Caco-2 (cell line): ENCODE measurements at regions not wholly inside any gene's neighbourhood (a gene's known extent, or its start where the extent isn't known, plus 50 kb on each side); places are given as distances from the start of the nearest gene placed in this dataset.

ENCODE experiments used
- BruUV-seq: library from RNA; stranded (reverse); fragments of 400-500 nt; replicated peaks from 2 replicates; lab custom pipeline; 2021; lab: Mats Ljungman, UMichigan
- CTCF ChIA-PET: fragments of 300-600 bp; sonication (Branson Sonifier 250); formaldehyde crosslinking; loops from one replicate; lab custom pipeline; 2022; ENCODE audit warnings: antibody characterized with exemption; lab: Charles Lee
- POLR2A ChIA-PET: fragments of 300-600 bp; sonication (Branson Sonifier 250); formaldehyde crosslinking; loops from one replicate; lab custom pipeline; 2022; ENCODE audit warnings: antibody characterized with exemption; lab: Charles Lee
- DNase-seq, 2 experiments: peaks; one replicate each; pipeline versions ENCODE4 v3.0.0 to v3.0.0-alpha.2; 2020 to 2022
- H3K27me3 ChIP-seq: replicated peaks from 2 replicates; pipeline ENCODE4 v1.6.0; 2011; ENCODE audit warnings: low read length; ENCODE audit not compliant: control insufficient read depth, insufficient read depth
- H3K36me3 ChIP-seq: 2 replicates; pipeline ENCODE4 v1.5.1; 2011; ENCODE audit warnings: low read length; ENCODE audit not compliant: control insufficient read depth, insufficient read depth
- H3K4me1 ChIP-seq: fragments of 250-450 bp; sonication (Bioruptor Pico); 2 replicates; pipeline ENCODE4 v1.5.1; 2020; ENCODE audit warnings: mild to moderate bottlenecking
- H3K4me3 ChIP-seq: 2 replicates; pipeline ENCODE4 v1.5.1; 2011; ENCODE audit warnings: low read depth, mild to moderate bottlenecking, control low read depth, low read length
- H3K9me3 ChIP-seq: fragments of 250-450 bp; sonication (Bioruptor Pico); 2 replicates; pipeline ENCODE4 v1.5.1; 2020; ENCODE audit warnings: mild to moderate bottlenecking, moderate library complexity
- H3K27ac Mint-ChIP-seq: one replicate; pipeline ENCODE4 v1.8.0; 2022; ENCODE audit warnings: mixed read lengths; ENCODE audit not compliant: unreplicated experiment
- H3K27me3 Mint-ChIP-seq: one replicate; pipeline ENCODE4 v1.8.0; 2022; ENCODE audit warnings: mixed read lengths; ENCODE audit not compliant: insufficient read depth, unreplicated experiment
- H3K36me3 Mint-ChIP-seq: one replicate; pipeline ENCODE4 v1.8.0; 2022; ENCODE audit warnings: mild to moderate bottlenecking, mixed read lengths; ENCODE audit not compliant: insufficient read depth, unreplicated experiment
- H3K4me1 Mint-ChIP-seq: one replicate; pipeline ENCODE4 v1.8.0; 2022; ENCODE audit warnings: low read depth, mixed read lengths; ENCODE audit not compliant: unreplicated experiment
- H3K4me3 Mint-ChIP-seq: one replicate; pipeline ENCODE4 v1.8.0; 2022; ENCODE audit warnings: mild to moderate bottlenecking, moderate library complexity, mixed read lengths; ENCODE audit not compliant: unreplicated experiment
- H3K9me3 Mint-ChIP-seq: one replicate; pipeline ENCODE4 v1.8.0; 2022; ENCODE audit warnings: mixed read lengths; ENCODE audit not compliant: unreplicated experiment
- intact Hi-C: fragments of 100-400 bp; cut with micrococcal nuclease; formaldehyde crosslinking; loops from one replicate; pipeline ENCODE4 v1.10.0; 2022; ENCODE audit not compliant: unreplicated experiment
- TF ChIP-seq, protein P1 (sequence below), 2 experiments: fragments of 200-600 bp in 1 of 2; IDR thresholded peaks; 1 replicate in 1 of 2; 2 replicates in 1 of 2; pipeline versions ENCODE4 v1.5.1 to v1.8.0; 2011 to 2022; ENCODE audit warnings: antibody characterized with exemption in 1 of 2, control low read depth in 1 of 2, inconsistent platforms in 1 of 2, low read depth in 1 of 2, low read length in 1 of 2, mild to moderate bottlenecking in 1 of 2, moderate library complexity in 1 of 2; ENCODE audit not compliant: insufficient read depth in 1 of 2, severe bottlenecking in 1 of 2, unreplicated experiment in 1 of 2

DNA sequence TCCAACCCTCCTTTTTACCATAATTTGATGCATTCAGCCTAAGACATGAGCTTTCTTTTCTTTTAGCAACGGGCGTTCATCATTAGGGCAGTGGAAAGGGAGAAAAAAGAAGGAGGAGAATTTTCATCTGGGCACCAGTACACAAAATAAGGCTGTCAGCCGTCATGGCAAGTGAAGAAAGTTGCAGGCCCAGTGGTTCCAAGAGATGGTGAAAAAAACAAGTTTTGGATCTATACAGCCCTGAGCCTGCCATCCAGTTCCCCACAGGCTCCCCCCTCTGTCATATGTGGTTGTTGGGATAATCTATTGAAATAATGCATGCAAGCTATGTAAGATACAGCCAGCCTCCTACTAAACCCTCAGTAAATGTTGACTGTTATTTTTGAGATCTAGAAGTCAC, 500.6 kb upstream of the PROK2 start:
- POLR2A ChIA-PET = no interaction called here

DNA sequence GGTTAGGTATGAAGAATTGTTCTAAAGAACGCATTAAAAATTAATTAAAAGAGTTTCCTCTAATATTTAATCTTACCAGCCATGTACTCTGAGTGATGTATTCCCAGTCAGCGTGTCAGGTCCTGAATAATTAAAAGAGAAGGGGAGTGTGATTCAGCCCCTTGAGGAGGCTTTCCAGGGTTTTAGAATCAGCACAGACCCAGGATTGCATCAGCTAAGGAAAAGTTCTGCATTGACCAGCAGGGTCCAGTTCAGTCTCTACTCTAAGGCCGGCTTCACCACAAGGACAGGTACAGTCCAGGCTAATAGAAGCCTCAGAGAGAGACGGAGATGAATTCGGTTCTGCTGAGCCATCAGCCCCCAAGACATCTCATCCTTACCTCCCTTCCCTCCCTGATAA, 499.5 kb upstream of the PROK2 start:
- Histone ChIP-seq H3K27me3 (no peaks in the 10 kb centered on the region; the same call in 1 of the 2 replicates), H3K36me3 (no peaks in the 10 kb centered on the region), H3K4me1 (no peaks in the 10 kb centered on the region), H3K9me3 (no peaks in the 10 kb centered on the region), H3K4me3 (no peak overlapping the region)
- no TSS peak for BruUV-seq
- POLR2A ChIA-PET = no interaction called here
- CTCF ChIA-PET = no interaction called here
- intact Hi-C loops = no loop called here
- H3K27ac Mint-ChIP-seq = no peak overlapping the region
- H3K4me1 Mint-ChIP-seq = no peaks in the 10 kb centered on the region
- TF ChIP-seq, protein P1, sequence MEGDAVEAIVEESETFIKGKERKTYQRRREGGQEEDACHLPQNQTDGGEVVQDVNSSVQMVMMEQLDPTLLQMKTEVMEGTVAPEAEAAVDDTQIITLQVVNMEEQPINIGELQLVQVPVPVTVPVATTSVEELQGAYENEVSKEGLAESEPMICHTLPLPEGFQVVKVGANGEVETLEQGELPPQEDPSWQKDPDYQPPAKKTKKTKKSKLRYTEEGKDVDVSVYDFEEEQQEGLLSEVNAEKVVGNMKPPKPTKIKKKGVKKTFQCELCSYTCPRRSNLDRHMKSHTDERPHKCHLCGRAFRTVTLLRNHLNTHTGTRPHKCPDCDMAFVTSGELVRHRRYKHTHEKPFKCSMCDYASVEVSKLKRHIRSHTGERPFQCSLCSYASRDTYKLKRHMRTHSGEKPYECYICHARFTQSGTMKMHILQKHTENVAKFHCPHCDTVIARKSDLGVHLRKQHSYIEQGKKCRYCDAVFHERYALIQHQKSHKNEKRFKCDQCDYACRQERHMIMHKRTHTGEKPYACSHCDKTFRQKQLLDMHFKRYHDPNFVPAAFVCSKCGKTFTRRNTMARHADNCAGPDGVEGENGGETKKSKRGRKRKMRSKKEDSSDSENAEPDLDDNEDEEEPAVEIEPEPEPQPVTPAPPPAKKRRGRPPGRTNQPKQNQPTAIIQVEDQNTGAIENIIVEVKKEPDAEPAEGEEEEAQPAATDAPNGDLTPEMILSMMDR (IDR thresholded peaks at IDR 0.05; ENCODE audit: insufficient read depth in 1 of 2, low read depth in 1 of 2, low read length in 1 of 2, severe bottlenecking in 1 of 2, unreplicated experiment in 1 of 2) = no peak
- DNase-seq = no peak
- no peaks in the 10 kb centered on the region for H3K36me3 Mint-ChIP-seq
- H3K4me3 Mint-ChIP-seq = no peak overlapping the region
- no peaks in the 10 kb centered on the region for H3K9me3 Mint-ChIP-seq
- H3K27me3 Mint-ChIP-seq = peaks cover 10% of the 10 kb centered on the region

More for the DNA sequence above, 500.6 kb upstream of the PROK2 start:
- TF ChIP-seq, protein P1 (IDR thresholded peaks at IDR 0.05; ENCODE audit: insufficient read depth in 1 of 2, low read depth in 1 of 2, low read length in 1 of 2, severe bottlenecking in 1 of 2, unreplicated experiment in 1 of 2) = no peak
- no TSS peak for BruUV-seq
- Histone ChIP-seq H3K36me3 (no peaks in the 10 kb centered on the region), H3K4me1 (no peaks in the 10 kb centered on the region), H3K9me3 (no peaks in the 10 kb centered on the region), H3K27me3 (no peaks in the 10 kb centered on the region; the same call in 1 of the 2 replicates), H3K4me3 (no peak overlapping the region)
- H3K4me1 Mint-ChIP-seq = no peaks in the 10 kb centered on the region
- peaks cover 6% of the 10 kb centered on the region for H3K27me3 Mint-ChIP-seq
- DNase-seq = no peak
- no peaks in the 10 kb centered on the region for H3K36me3 Mint-ChIP-seq
- intact Hi-C loops = no loop called here
- no peaks in the 10 kb centered on the region for H3K9me3 Mint-ChIP-seq
- H3K27ac Mint-ChIP-seq = no peak overlapping the region
- H3K4me3 Mint-ChIP-seq = no peak overlapping the region
- CTCF ChIA-PET = no interaction called here

DNA sequence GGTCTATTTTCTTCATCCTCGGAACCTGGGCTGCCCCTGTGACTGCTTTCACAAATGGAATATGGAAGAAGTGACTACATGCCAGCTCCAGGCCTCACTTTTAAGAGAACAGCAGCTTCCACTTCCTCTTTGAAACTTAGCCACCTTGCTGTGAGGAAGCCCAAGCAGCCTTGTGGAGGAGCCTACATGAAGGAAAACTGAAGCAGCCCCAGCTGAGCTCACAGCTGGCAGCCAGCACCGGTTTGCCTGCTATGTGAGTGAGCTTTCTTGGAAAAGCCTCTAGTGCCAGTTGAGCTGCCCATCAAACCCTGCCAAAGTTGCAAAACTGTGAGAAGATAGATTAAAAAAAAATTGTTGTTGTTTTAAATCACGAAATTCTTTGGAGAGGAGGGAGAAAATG, 498.0 kb upstream of the PROK2 start:
- no peak for DNase-seq
- ChIA-PET CTCF (no interaction called here), POLR2A (no interaction called here)
- H3K4me3 ChIP-seq = no peak overlapping the region
- no peaks in the 10 kb centered on the region for H3K4me1 ChIP-seq
- H3K36me3 ChIP-seq = no peaks in the 10 kb centered on the region
- H3K4me3 Mint-ChIP-seq = no peak overlapping the region
- intact Hi-C loops = no loop called here
- H3K36me3 Mint-ChIP-seq = no peaks in the 10 kb centered on the region
- BruUV-seq = no TSS peak
- TF ChIP-seq, protein P1 (IDR thresholded peaks at IDR 0.05; ENCODE audit: insufficient read depth in 1 of 2, low read depth in 1 of 2, low read length in 1 of 2, severe bottlenecking in 1 of 2, unreplicated experiment in 1 of 2) = no peak
- no peaks in the 10 kb centered on the region; the same call in 1 of the 2 replicates for H3K27me3 ChIP-seq
- H3K9me3 ChIP-seq = no peaks in the 10 kb centered on the region
- H3K27me3 Mint-ChIP-seq = peaks cover 12% of the 10 kb centered on the region
- no peaks in the 10 kb centered on the region for H3K9me3 Mint-ChIP-seq
- no peaks in the 10 kb centered on the region for H3K4me1 Mint-ChIP-seq
- no peak overlapping the region for H3K27ac Mint-ChIP-seq
